ENCODE measurements at regions not wholly inside any gene's neighbourhood (a gene's known extent, or its start where the extent isn't known, plus 50 kb on each side); places are given as distances from the start of the nearest gene placed in this dataset.
"Not testable (repeated sequence)": the region's sequence is repeated elsewhere in the genome, so short reads cannot be mapped to it uniquely, and the experiment has no call there.

GRCh38 chr2:110354294-110355018, 118.2 kb downstream of the LIMS4 start:
- H3K36me3 ChIP-seq (replicated peaks in 1 of 2; ENCODE audit: control extremely low read depth in 1 of 2, control insufficient read depth in 1 of 2, extremely low read depth in 1 of 2, insufficient read depth in 2 of 2, low read length in 1 of 2); DNase-seq; H3K27ac ChIP-seq (ENCODE audit: low read length in 2 of 2); H3K79me2 ChIP-seq (ENCODE audit: control insufficient read depth, insufficient read depth, low read length); H2AFZ ChIP-seq (ENCODE audit: insufficient read depth, low read depth, low read length, poor library complexity, severe bottlenecking); H3K4me1 Mint-ChIP-seq; CTCF ChIA-PET; H3K27me3 Mint-ChIP-seq; H3K4me3 Mint-ChIP-seq; H3K4me2 ChIP-seq (replicated peaks; ENCODE audit: low read depth, low read length, poor library complexity, severe bottlenecking); H3K27ac Mint-ChIP-seq; H4K20me1 ChIP-seq (ENCODE audit: control insufficient read depth, insufficient read depth, low read length, poor library complexity, severe bottlenecking); H3K27me3 ChIP-seq (replicated peaks in 1 of 4; ENCODE audit: control extremely low read depth in 1 of 4, control insufficient read depth in 3 of 4, insufficient read depth in 4 of 4, low read length in 3 of 4); H3K9me3 Mint-ChIP-seq (ENCODE audit: insufficient read depth); ATAC-seq (ENCODE audit: low read depth); H3K4me1 ChIP-seq (ENCODE audit: control insufficient read depth in 2 of 2, insufficient read depth in 2 of 2, low read length in 2 of 2); POLR2A ChIA-PET; H3K9me3 ChIP-seq (ENCODE audit: control extremely low read depth in 1 of 3, control insufficient read depth in 2 of 3, insufficient read depth in 1 of 3, low read length in 2 of 3); H3K9ac ChIP-seq (ENCODE audit: low read length); intact Hi-C loops (cut with micrococcal nuclease); H3K4me3 ChIP-seq (ENCODE audit: control extremely low read depth in 1 of 5, extremely low read depth in 1 of 5, insufficient read depth in 1 of 5, low read depth in 2 of 5, low read length in 4 of 5): not testable (repeated sequence)
- no CpG with 5 or more reads among the region's 5 CpGs for WGBS (ENCODE audit: insufficient coverage)

DNA sequence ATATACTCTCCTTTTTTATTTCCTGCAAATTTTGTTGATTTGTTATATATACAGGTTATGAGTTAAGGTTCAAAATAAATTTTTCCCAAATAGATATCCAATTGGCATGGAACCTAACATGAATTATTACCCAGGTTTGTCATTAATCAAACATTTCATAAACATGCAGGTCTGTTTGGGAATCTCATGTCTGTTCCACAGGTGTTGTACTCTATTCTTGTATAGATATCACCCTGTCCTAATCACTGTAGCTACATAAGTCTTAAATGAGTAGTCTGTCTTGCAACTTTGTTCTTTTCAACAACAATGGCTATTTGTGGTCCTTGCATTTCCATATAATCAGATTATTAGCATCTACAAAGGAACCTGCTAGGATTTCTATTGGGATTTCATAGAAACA, 121.9 kb downstream of the LIMS4 start:
- POLR2A ChIA-PET; H3K4me1 Mint-ChIP-seq; H3K36me3 ChIP-seq (replicated peaks in 1 of 2; ENCODE audit: control extremely low read depth in 1 of 2, control insufficient read depth in 1 of 2, extremely low read depth in 1 of 2, insufficient read depth in 2 of 2, low read length in 1 of 2); H2AFZ ChIP-seq (ENCODE audit: insufficient read depth, low read depth, low read length, poor library complexity, severe bottlenecking); H3K4me1 ChIP-seq (ENCODE audit: control insufficient read depth in 2 of 2, insufficient read depth in 2 of 2, low read length in 2 of 2); H3K27me3 ChIP-seq (replicated peaks in 1 of 4; ENCODE audit: control extremely low read depth in 1 of 4, control insufficient read depth in 3 of 4, insufficient read depth in 4 of 4, low read length in 3 of 4); H3K27ac ChIP-seq (ENCODE audit: low read length in 2 of 2); DNase-seq; H3K9me3 Mint-ChIP-seq (ENCODE audit: insufficient read depth); H3K27ac Mint-ChIP-seq; H3K27me3 Mint-ChIP-seq; H4K20me1 ChIP-seq (ENCODE audit: control insufficient read depth, insufficient read depth, low read length, poor library complexity, severe bottlenecking); CTCF ChIA-PET; H3K9me3 ChIP-seq (ENCODE audit: control extremely low read depth in 1 of 3, control insufficient read depth in 2 of 3, insufficient read depth in 1 of 3, low read length in 2 of 3); H3K79me2 ChIP-seq (ENCODE audit: control insufficient read depth, insufficient read depth, low read length); H3K4me3 Mint-ChIP-seq; ATAC-seq (ENCODE audit: low read depth); H3K4me3 ChIP-seq (ENCODE audit: control extremely low read depth in 1 of 5, extremely low read depth in 1 of 5, insufficient read depth in 1 of 5, low read depth in 2 of 5, low read length in 4 of 5); H3K9ac ChIP-seq (ENCODE audit: low read length); H3K4me2 ChIP-seq (replicated peaks; ENCODE audit: low read depth, low read length, poor library complexity, severe bottlenecking); intact Hi-C loops (cut with micrococcal nuclease): not testable (repeated sequence)

- H3K4me1 ChIP-seq (ENCODE audit: control insufficient read depth in 2 of 2, insufficient read depth in 2 of 2, low read length in 2 of 2); H3K9me3 Mint-ChIP-seq (ENCODE audit: insufficient read depth); intact Hi-C loops (cut with micrococcal nuclease); DNase-seq; H3K9ac ChIP-seq (ENCODE audit: low read length); H4K20me1 ChIP-seq (ENCODE audit: control insufficient read depth, insufficient read depth, low read length, poor library complexity, severe bottlenecking); H3K27me3 Mint-ChIP-seq; H3K4me1 Mint-ChIP-seq; H3K36me3 ChIP-seq (replicated peaks in 1 of 2; ENCODE audit: control extremely low read depth in 1 of 2, control insufficient read depth in 1 of 2, extremely low read depth in 1 of 2, insufficient read depth in 2 of 2, low read length in 1 of 2); H3K4me2 ChIP-seq (replicated peaks; ENCODE audit: low read depth, low read length, poor library complexity, severe bottlenecking); ATAC-seq (ENCODE audit: low read depth); H3K79me2 ChIP-seq (ENCODE audit: control insufficient read depth, insufficient read depth, low read length); H3K4me3 Mint-ChIP-seq; H3K27ac Mint-ChIP-seq; H3K4me3 ChIP-seq (ENCODE audit: control extremely low read depth in 1 of 5, extremely low read depth in 1 of 5, insufficient read depth in 1 of 5, low read depth in 2 of 5, low read length in 4 of 5); POLR2A ChIA-PET; H2AFZ ChIP-seq (ENCODE audit: insufficient read depth, low read depth, low read length, poor library complexity, severe bottlenecking); H3K9me3 ChIP-seq (ENCODE audit: control extremely low read depth in 1 of 3, control insufficient read depth in 2 of 3, insufficient read depth in 1 of 3, low read length in 2 of 3); H3K27ac ChIP-seq (ENCODE audit: low read length in 2 of 2); H3K27me3 ChIP-seq (replicated peaks in 1 of 4; ENCODE audit: control extremely low read depth in 1 of 4, control insufficient read depth in 3 of 4, insufficient read depth in 4 of 4, low read length in 3 of 4); CTCF ChIA-PET: not testable (repeated sequence)
- no CpG with 5 or more reads among the region's 12 CpGs for WGBS (ENCODE audit: insufficient coverage)
Observed at GRCh38 chr2:110348902-110349301, 123.7 kb downstream of the LIMS4 start.

DNA sequence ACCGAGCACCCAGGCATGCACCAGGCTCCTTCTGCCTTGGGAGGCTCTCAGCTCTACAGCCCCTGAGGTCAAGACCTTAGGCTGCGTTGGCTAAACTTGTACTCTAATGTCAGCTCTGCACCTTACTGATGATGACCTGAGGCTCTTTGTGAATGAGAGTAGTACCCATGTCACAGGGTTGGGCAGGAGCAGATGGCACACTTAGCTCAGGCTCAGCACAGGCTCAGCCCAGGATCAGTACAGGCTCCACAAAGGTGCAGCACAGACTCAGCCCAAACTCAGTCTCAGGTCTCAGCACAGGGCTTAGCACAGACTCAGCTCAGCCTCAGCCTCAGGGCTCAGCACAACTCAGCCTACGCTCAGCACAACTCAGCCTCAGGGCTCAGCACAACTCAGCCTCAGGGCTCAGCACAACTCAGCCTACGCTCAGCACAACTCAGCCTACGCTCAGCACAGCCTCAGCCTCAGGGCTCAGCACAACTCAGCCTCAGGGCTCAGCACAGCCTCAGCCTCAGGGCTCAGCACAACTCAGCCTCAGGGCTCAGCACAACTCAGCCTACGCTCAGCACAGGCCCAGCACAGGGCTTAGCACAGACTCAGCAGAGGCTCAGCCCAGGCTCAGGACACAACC, 128.1 kb downstream of the LIMS4 start:
- H3K4me2 ChIP-seq (replicated peaks; ENCODE audit: low read depth, low read length, poor library complexity, severe bottlenecking); H3K36me3 ChIP-seq (replicated peaks in 1 of 2; ENCODE audit: control extremely low read depth in 1 of 2, control insufficient read depth in 1 of 2, extremely low read depth in 1 of 2, insufficient read depth in 2 of 2, low read length in 1 of 2); H3K27me3 ChIP-seq (replicated peaks in 1 of 4; ENCODE audit: control extremely low read depth in 1 of 4, control insufficient read depth in 3 of 4, insufficient read depth in 4 of 4, low read length in 3 of 4); H3K4me3 ChIP-seq (ENCODE audit: control extremely low read depth in 1 of 5, extremely low read depth in 1 of 5, insufficient read depth in 1 of 5, low read depth in 2 of 5, low read length in 4 of 5); ATAC-seq (ENCODE audit: low read depth); H3K9ac ChIP-seq (ENCODE audit: low read length); H3K27ac ChIP-seq (ENCODE audit: low read length in 2 of 2); H3K4me1 ChIP-seq (ENCODE audit: control insufficient read depth in 2 of 2, insufficient read depth in 2 of 2, low read length in 2 of 2); H3K9me3 ChIP-seq (ENCODE audit: control extremely low read depth in 1 of 3, control insufficient read depth in 2 of 3, insufficient read depth in 1 of 3, low read length in 2 of 3); H3K4me1 Mint-ChIP-seq; H4K20me1 ChIP-seq (ENCODE audit: control insufficient read depth, insufficient read depth, low read length, poor library complexity, severe bottlenecking); CTCF ChIA-PET; POLR2A ChIA-PET; H3K79me2 ChIP-seq (ENCODE audit: control insufficient read depth, insufficient read depth, low read length); intact Hi-C loops (cut with micrococcal nuclease); DNase-seq; H3K27me3 Mint-ChIP-seq; H3K27ac Mint-ChIP-seq; H3K9me3 Mint-ChIP-seq (ENCODE audit: insufficient read depth); H2AFZ ChIP-seq (ENCODE audit: insufficient read depth, low read depth, low read length, poor library complexity, severe bottlenecking); H3K4me3 Mint-ChIP-seq: not testable (repeated sequence)
- WGBS (ENCODE audit: insufficient coverage) = no CpG with 5 or more reads among the region's 6 CpGs

All from B cell (primary cell).